ENCODE measurements at regions not wholly inside any gene's neighbourhood (a gene's known extent, or its start where the extent isn't known, plus 50 kb on each side); places are given as distances from the start of the nearest gene placed in this dataset.

- no peaks in the 10 kb centered on the region for H3K79me2 ChIP-seq (ENCODE audit: insufficient read depth)
- no peaks in the 10 kb centered on the region for H3K9me3 ChIP-seq (ENCODE audit: low read depth)
- no peak overlapping the region for H3K4me2 ChIP-seq (ENCODE audit: unreplicated experiment)
- H3K27me3 ChIP-seq (replicated peaks; ENCODE audit: insufficient read depth): no peaks in the 10 kb centered on the region
- TF ChIP-seq EZH2 (IDR thresholded peaks at IDR 0.05; ENCODE audit: insufficient read depth, poor library complexity, severe bottlenecking) (no peak), EZH2phosphoT487 (IDR thresholded peaks at IDR 0.05; ENCODE audit: insufficient read depth, low read depth) (no peak)
- no peaks in the 10 kb centered on the region for H4K20me1 ChIP-seq (ENCODE audit: insufficient read depth)
- peak overlapping the region; percentile 22; the same call in 1 of the 2 replicates for H3K27ac ChIP-seq
- WGBS, 2 experiments (ENCODE audit: low coverage in 1 of 2, low lambda C conversion rate in 2 of 2, missing lambda C conversion rate in 2 of 2): 14 to 22% methylated on average over 9 of the region's 9 CpGs
- peaks cover 17% of the 10 kb centered on the region for H3K4me1 ChIP-seq (ENCODE audit: insufficient read depth)
- H3K9ac ChIP-seq: 0 out of 2 replicates have a peak overlapping the region, but pooled peaks have one; percentile 14
- no peaks in the 10 kb centered on the region for H3K9me2 ChIP-seq (ENCODE audit: insufficient read depth)
- H3F3A ChIP-seq (ENCODE audit: insufficient read depth): no peaks in the 10 kb centered on the region
- peak; percentile 77 for DNase-seq
- no peak overlapping the region for H2AFZ ChIP-seq
- H3K36me3 ChIP-seq (ENCODE audit: low read depth): no peaks in the 10 kb centered on the region
- in situ Hi-C loops (cut with MboI): no loop called here
- H3K4me3 ChIP-seq: no peak overlapping the region
Measured at GRCh38 chr1:34406833-34407539, 230.3 kb downstream of the C1orf94 start.

GRCh38 chr1:34408011-34408410 is 231.3 kb downstream of the C1orf94 start:
- Histone ChIP-seq H3K79me2 (ENCODE audit: insufficient read depth) (no peaks in the 10 kb centered on the region), H3K9ac (no peak overlapping the region), H3F3A (ENCODE audit: insufficient read depth) (no peaks in the 10 kb centered on the region), H3K27me3 (replicated peaks; ENCODE audit: insufficient read depth) (no peaks in the 10 kb centered on the region), H4K20me1 (ENCODE audit: insufficient read depth) (no peaks in the 10 kb centered on the region), H3K9me2 (ENCODE audit: insufficient read depth) (no peaks in the 10 kb centered on the region), H3K27ac (no peak overlapping the region), H3K4me2 (ENCODE audit: unreplicated experiment) (no peak overlapping the region), H3K4me1 (ENCODE audit: insufficient read depth) (peaks cover 17% of the 10 kb centered on the region), H2AFZ (no peak overlapping the region), H3K36me3 (ENCODE audit: low read depth) (no peaks in the 10 kb centered on the region), H3K4me3 (no peak overlapping the region), H3K9me3 (ENCODE audit: low read depth) (no peaks in the 10 kb centered on the region)
- in situ Hi-C loops (cut with MboI): no loop called here
- peak; percentile 66 for DNase-seq
- WGBS, 2 experiments (ENCODE audit: low coverage in 1 of 2, low lambda C conversion rate in 2 of 2, missing lambda C conversion rate in 2 of 2): 8 to 13% methylated on average over 4 of the region's 4 CpGs
- TF ChIP-seq EZH2phosphoT487 (IDR thresholded peaks at IDR 0.05; ENCODE audit: insufficient read depth, low read depth) (no peak), EZH2 (IDR thresholded peaks at IDR 0.05; ENCODE audit: insufficient read depth, poor library complexity, severe bottlenecking) (no peak)

- Histone ChIP-seq H3K79me2 (ENCODE audit: insufficient read depth) (no peaks in the 10 kb centered on the region), H3K27me3 (replicated peaks; ENCODE audit: insufficient read depth) (no peaks in the 10 kb centered on the region; the same call in 1 of the 2 replicates), H3K4me1 (ENCODE audit: insufficient read depth) (peaks cover 17% of the 10 kb centered on the region), H3K4me3 (no peak overlapping the region), H3K9me2 (ENCODE audit: insufficient read depth) (no peaks in the 10 kb centered on the region), H2AFZ (no peak overlapping the region), H3K9ac (no peak overlapping the region), H3F3A (ENCODE audit: insufficient read depth) (no peaks in the 10 kb centered on the region), H3K4me2 (ENCODE audit: unreplicated experiment) (no peak overlapping the region), H3K36me3 (ENCODE audit: low read depth) (no peaks in the 10 kb centered on the region), H3K9me3 (ENCODE audit: low read depth) (no peaks in the 10 kb centered on the region), H4K20me1 (ENCODE audit: insufficient read depth) (no peaks in the 10 kb centered on the region), H3K27ac (no peak overlapping the region)
- DNase-seq: no peak
- TF ChIP-seq EZH2phosphoT487 (IDR thresholded peaks at IDR 0.05; ENCODE audit: insufficient read depth, low read depth): no peak
- no peak for TF ChIP-seq EZH2 (IDR thresholded peaks at IDR 0.05; ENCODE audit: insufficient read depth, poor library complexity, severe bottlenecking)
- in situ Hi-C loops (cut with MboI): no loop called here
- WGBS, 2 experiments (ENCODE audit: low coverage in 1 of 2, low lambda C conversion rate in 2 of 2, missing lambda C conversion rate in 2 of 2): 66 to 71% methylated on average over 6 of the region's 6 CpGs
Measured at GRCh38 chr1:34409689-34410229, 233.1 kb downstream of the C1orf94 start.

- Histone ChIP-seq H3K36me3 (ENCODE audit: low read depth) (no peaks in the 10 kb centered on the region), H3K9ac (no peak overlapping the region), H3K27ac (no peak overlapping the region), H3K9me2 (ENCODE audit: insufficient read depth) (no peaks in the 10 kb centered on the region), H3K79me2 (ENCODE audit: insufficient read depth) (no peaks in the 10 kb centered on the region), H3K4me2 (ENCODE audit: unreplicated experiment) (no peak overlapping the region), H3K4me1 (ENCODE audit: insufficient read depth) (peaks cover 6% of the 10 kb centered on the region; the same call in 1 of the 2 replicates), H3K4me3 (no peak overlapping the region), H2AFZ (no peak overlapping the region), H4K20me1 (ENCODE audit: insufficient read depth) (no peaks in the 10 kb centered on the region), H3K27me3 (replicated peaks; ENCODE audit: insufficient read depth) (no peaks in the 10 kb centered on the region; the same call in 1 of the 2 replicates), H3K9me3 (ENCODE audit: low read depth) (no peaks in the 10 kb centered on the region), H3F3A (ENCODE audit: insufficient read depth) (no peaks in the 10 kb centered on the region)
- in situ Hi-C loops (cut with MboI): no loop called here
- TF ChIP-seq EZH2phosphoT487 (IDR thresholded peaks at IDR 0.05; ENCODE audit: insufficient read depth, low read depth) (no peak), EZH2 (IDR thresholded peaks at IDR 0.05; ENCODE audit: insufficient read depth, poor library complexity, severe bottlenecking) (no peak)
- DNase-seq: no peak
- 36% methylated on average over 12 of the region's 12 CpGs for WGBS, 2 experiments (ENCODE audit: low coverage in 1 of 2, low lambda C conversion rate in 2 of 2, missing lambda C conversion rate in 2 of 2)
Measured at GRCh38 chr1:34412598-34413370, 236.1 kb downstream of the C1orf94 start.
